ENCODE measurements at regions not wholly inside any gene's neighbourhood (a gene's known extent, or its start where the extent isn't known, plus 50 kb on each side); places are given as distances from the start of the nearest gene placed in this dataset.
"Not testable (repeated sequence)": the region's sequence is repeated elsewhere in the genome, so short reads cannot be mapped to it uniquely, and the experiment has no call there.

GRCh38 chrX:121858867-121859647 lies 811.6 kb downstream of the GLUD2 start:
- DNase-seq (ENCODE audit: low spot score): no peak

- no peak for DNase-seq (ENCODE audit: low spot score)
Observed at GRCh38 chrX:121863976-121864375, 816.6 kb downstream of the GLUD2 start.

DNA sequence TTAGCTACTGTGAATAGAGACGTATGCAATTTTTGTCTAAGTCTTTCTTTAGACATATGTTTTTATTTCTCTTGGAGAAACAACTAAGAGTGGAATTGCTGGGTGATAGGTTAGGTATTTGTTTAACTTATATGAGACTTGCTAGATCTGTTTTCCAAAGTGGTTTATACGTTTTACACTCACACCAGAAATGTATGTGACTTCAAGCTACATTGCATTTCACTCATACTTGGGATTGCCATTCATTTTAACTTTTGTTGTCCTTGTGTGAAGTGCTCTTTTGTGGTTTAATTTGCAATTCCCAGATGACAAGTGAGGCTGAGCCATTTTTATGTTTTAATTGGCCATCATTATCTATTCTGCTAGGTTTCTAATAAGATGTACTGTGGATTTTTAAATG lies 817.2 kb downstream of the GLUD2 start:
- no peak for DNase-seq (ENCODE audit: low spot score)

DNA sequence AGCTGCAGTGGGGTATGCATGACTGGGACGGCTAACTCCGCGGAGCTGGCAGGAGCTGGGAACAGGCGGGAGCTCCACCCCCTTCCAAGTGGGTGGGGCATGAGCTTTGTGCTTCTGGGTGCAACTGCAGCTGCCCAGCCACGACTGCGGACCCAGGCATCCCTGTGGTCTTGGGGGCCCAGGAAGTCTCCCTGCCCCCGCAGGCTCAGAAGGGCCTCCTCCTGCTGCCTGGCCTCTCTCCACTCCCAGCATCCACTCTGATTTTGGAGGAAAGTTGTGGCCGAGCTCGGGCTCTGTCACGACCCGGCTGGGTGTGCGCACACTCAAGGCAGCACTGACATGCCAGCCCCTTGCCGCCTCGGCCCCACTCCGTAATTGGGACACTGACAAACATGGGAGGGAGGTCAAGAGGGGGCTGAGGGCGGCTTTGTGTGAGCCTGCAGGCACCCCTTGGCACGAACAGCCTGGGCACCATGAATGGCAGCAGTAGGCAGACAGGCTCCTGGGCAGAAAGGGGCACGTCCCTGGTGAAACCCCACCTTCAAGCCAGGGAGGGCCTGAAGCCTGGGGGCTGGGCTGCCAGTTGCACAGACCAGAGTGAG lies 822.6 kb downstream of the GLUD2 start:
- no peak for DNase-seq (ENCODE audit: low spot score)

- DNase-seq (ENCODE audit: low spot score): no peak
Observed at GRCh38 chrX:121871122-121871521, 823.7 kb downstream of the GLUD2 start.

DNA sequence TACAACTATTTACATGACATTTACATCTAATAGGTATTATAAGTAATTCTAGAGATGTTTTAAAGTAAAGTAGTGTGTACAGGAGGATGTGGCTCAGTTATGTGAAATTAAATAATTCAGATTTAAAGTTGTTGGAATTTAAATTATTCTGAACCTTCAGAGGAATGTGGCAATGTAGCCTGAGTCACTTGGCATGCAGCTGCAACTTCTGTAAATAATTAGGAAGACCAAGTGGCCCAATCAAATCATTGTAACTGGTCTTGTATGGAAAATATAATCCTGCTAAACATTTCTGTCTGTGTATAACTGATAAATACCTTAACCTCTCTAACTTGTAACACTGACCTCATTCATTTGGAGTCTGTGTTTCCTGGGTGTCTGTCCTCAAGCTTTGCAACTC lies 828.9 kb downstream of the GLUD2 start:
- DNase-seq (ENCODE audit: low spot score): no peak

DNA sequence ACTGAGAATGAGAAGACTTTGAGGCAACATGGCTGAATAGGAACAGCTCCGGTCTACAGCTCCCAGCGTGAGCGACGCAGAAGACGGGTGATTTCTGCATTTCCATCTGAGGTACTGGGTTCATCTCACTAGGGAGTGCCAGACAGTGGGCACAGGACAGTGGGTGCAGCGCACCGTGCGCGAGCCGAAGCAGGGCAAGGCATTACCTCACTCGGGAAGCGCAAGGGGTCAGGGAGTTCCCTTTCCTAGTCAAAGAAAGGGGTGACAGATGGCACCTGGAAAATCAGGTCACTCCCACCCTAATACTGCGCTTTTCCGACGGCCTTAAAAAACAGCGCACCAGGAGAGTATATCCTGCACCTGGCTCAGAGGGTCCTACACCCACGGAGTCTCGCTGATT lies 829.9 kb downstream of the GLUD2 start:
- not testable (repeated sequence) for DNase-seq (ENCODE audit: low spot score)

GRCh38 chrX:121886557-121886956 lies 839.1 kb downstream of the GLUD2 start:
- no peak for DNase-seq (ENCODE audit: low spot score)

GRCh38 chrX:121894756-121895155 lies 847.3 kb downstream of the GLUD2 start:
- no peak for DNase-seq (ENCODE audit: low spot score)

DNA sequence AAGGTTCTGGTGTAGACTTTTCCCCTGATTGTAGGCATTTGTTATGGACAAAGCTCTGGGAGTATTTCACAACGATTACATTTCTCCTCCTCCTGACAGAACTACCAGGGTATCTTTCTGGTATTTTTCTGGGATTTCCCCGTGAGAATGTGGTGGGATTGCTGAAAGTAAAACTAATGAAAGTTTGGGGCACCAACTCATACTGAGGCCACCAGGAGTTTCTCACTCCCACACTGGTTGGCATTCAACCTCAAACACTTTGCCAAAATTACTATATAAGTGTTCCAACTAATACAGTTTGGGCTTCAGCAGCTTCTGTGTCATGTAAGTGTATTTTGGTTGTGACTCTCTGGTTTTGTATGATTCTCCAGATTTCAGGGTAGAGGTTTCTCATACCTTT lies 855.1 kb downstream of the GLUD2 start:
- no peak for DNase-seq (ENCODE audit: low spot score)

GRCh38 chrX:121903961-121904360 lies 856.6 kb downstream of the GLUD2 start:
- no peak for DNase-seq (ENCODE audit: low spot score)

DNA sequence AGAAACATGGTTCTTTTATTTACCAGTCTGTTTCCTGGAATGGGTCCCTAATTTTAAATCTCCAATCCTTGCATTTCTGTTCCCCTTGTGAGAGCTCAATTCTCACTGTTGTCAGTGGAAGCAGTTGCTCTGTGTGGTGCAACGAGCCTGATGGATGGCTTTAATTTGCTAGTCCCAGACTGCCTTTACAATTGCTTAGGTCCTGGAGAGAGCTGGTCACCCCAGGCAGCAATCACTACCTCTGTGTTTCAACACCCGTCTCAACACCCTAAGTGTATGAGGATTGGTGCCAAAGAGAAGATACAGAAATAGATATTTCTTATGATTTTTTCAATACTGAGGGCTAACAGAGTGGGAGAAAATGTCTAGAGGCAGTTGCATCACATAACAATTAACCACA lies 873.8 kb downstream of the GLUD2 start:
- no peak for DNase-seq (ENCODE audit: low spot score)

DNA sequence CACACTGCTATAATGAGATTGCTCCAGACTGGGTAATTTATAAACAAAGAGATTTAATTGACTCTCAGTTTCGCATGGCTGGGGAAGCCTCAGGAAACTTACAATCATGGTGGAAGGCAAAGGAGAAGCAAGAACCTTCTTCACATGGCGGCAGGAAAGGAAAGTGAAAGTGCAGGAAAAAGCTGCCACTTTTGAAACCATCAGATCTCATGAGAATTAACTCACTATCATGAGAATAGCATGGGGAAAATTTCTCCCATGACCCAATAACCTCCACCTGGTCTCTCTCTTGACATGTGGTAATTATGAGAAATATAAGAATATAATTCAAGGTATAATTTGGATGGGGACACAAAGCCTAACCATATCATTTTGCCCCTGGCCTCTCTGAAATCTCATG lies 884.2 kb downstream of the GLUD2 start:
- no peak for DNase-seq (ENCODE audit: low spot score)

- DNase-seq (ENCODE audit: low spot score): no peak
Observed at GRCh38 chrX:121932688-121933087, 885.3 kb downstream of the GLUD2 start.

DNA sequence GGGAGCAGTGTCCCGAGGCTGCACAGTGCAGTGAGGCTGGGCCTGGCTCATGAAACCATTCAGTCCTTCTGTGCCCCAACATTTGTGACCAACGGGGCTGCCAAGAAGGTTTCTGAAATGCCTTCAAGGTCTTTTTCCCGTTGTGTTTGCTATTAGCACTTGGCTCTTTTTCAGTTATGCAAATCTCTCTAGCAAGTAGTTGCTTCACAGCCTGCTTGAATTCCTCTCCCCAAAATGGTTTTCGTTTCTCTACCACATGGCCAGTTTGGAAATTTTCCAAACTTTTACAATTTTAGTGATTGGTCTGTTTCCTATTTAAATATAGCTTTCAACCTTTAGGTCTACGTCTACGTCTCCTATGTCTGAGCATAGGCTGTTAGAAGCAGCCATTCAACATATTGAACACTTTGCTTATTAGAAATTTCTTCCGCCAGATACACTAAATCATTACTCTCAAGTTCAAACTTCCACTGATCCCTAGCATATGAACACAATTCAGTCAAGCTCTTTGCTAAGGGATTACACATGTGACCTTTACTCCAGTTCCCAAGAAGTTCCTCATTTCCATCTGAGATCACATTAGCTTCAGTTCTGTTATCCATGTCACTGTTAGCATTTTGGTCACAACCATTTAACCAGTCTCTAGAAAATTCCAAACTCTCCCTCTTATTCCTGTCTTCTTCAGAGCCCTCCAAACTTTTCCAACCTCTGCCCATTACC lies 901.8 kb downstream of the GLUD2 start:
- DNase-seq (ENCODE audit: low spot score): no peak

- no peak for DNase-seq (ENCODE audit: low spot score)
Observed at GRCh38 chrX:121958886-121959285, 911.5 kb downstream of the GLUD2 start.

GRCh38 chrX:121975671-121976070 lies 928.3 kb downstream of the GLUD2 start:
- no peak for DNase-seq (ENCODE audit: low spot score)

DNA sequence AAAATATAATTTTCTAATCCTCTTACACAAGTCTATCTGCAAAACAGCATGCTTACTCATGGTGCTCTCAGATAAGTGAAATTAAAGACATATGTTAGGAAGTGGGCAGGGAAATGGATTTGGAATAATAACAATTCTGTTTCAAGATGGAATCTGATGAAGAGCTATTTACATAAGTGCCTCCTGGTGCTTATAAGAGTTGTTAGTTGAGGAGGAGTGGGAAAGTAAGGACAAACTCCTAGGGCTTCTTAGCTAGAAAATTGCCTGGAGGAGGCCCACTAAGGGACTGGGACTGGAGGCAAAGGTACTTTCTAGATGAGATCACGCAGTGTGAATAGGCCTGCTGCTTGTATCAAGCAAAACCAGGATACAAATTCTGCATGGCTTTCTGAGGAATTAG lies 939.8 kb downstream of the GLUD2 start:
- peak; percentile 1 for DNase-seq (ENCODE audit: low spot score)

- no peak for DNase-seq (ENCODE audit: low spot score)
Observed at GRCh38 chrX:121987835-121988234, 940.4 kb downstream of the GLUD2 start.

DNA sequence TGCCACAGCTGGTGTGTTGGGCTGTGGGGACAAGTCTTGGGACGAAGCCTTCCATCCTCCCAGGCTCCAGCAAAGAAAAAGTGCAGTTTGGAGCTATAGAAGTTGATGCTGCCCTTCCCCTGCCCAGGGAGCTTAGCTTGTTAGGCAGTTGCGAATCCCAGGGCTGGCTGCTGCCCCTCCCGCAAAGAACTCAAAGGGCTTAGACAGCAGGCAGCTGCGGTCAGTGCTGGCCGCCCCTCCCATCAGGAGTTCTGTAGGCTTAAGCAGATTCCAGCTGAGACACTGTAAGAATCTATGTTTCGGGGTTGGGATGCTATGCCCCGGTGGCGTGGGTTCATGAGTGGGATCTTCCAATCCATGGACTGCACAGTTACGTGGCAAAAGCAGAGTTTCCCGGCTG lies 956.7 kb downstream of the GLUD2 start:
- no peak for DNase-seq (ENCODE audit: low spot score)

GRCh38 chrX:122026665-122027064 lies 979.3 kb downstream of the GLUD2 start:
- DNase-seq (ENCODE audit: low spot score): no peak

DNA sequence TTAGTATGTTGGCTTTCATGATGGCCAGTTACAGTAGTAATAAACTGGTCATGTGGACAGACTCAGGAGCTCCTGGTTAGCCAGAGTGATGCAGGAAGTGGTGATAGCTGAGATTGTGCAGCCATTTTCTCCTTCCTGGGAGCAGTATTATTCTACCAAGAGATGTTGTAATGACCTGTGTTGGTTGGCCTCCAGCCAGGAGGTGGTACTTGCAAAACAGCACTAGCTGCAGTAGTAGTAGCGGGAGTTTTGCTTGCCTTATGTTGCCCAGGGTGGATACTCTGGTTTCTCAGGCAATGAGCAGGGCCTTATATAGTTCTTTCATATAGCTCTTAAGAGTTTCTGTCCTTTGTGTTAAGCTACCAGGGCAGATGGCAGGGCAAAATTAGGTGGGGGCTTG lies 998.8 kb downstream of the GLUD2 start:
- DNase-seq (ENCODE audit: low spot score): no peak

DNA sequence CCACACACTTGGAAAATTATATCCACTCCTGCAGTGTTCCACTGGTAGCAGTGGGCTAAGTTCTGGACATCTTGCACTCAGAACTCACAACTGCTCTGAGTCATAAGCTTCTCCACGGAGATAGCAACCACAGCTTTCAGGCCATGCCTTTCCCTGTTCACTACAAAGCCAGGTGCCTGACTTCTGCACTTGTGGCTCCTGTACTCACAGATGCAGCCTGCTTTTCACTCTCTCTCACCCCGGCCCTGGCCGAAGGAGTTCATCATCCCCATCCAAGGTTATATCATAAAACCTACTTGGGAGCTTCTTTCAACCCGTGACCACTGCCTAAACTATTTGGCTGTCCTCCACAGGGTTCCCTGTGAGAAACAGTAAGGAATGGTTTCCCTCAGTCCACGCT lies 999.4 kb downstream of the GLUD2 start:
- no peak for DNase-seq (ENCODE audit: low spot score)

Data from Ammon's horn (tissue), 1 donor.